ENCODE measurements at regions not wholly inside any gene's neighbourhood (a gene's known extent, or its start where the extent isn't known, plus 50 kb on each side); places are given as distances from the start of the nearest gene placed in this dataset.

DNA sequence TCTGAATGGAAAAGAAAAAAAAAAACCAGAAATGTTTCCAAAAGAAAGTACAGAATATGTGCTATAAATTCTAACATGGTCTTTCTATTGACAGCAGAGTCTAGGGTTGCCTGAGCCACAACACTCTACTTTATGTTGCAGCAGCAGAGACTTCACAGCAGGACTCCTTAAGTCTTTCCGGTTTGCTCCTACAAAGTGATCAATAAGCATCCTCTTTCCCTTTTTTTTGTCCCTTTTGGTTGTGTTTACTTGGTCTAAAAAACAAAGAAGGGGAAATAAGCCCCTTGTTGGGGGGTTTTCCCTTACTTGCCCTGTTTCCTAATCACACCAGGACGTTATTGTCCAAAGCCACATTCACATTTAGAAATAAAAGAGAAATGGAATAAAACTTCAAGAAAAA is 163.1 kb upstream of the MPPED2 start:
- no peak overlapping the region for H4K91ac ChIP-seq (ENCODE audit: insufficient read depth, low read depth, low read length)
- no CpG with 5 or more reads among the region's 2 CpGs for WGBS, 2 experiments (ENCODE audit: extremely low coverage in 2 of 2, insufficient read length in 1 of 2)

More for the DNA sequence above, 163.1 kb upstream of the MPPED2 start:
- intact Hi-C loops (cut with micrococcal nuclease) (no loop called here), dilution Hi-C loops (cut with HindIII; ENCODE audit: low sequenced_read_pairs, unreplicated experiment) (no loop called here), in situ Hi-C loops (cut with MboI; ENCODE audit: low sequenced_read_pairs) (no loop called here)
- no peaks in the 10 kb centered on the region for H3K9me1 ChIP-seq (ENCODE audit: insufficient read depth, low read length)
- TF ChIP-seq FOS (IDR thresholded peaks at IDR 0.05; ENCODE audit: low read depth, low read length), result no peak
- no peak for TF ChIP-seq CEBPB (IDR thresholded peaks at IDR 0.05; ENCODE audit: low read depth, low read length)
- TF ChIP-seq MAZ (IDR thresholded peaks at IDR 0.05; ENCODE audit: borderline replicate concordance, low read depth, low read length), result no peak
- TF ChIP-seq MXI1 (IDR thresholded peaks at IDR 0.05; ENCODE audit: borderline replicate concordance, low read depth, low read length), result no peak
- TF ChIP-seq, protein P1, sequence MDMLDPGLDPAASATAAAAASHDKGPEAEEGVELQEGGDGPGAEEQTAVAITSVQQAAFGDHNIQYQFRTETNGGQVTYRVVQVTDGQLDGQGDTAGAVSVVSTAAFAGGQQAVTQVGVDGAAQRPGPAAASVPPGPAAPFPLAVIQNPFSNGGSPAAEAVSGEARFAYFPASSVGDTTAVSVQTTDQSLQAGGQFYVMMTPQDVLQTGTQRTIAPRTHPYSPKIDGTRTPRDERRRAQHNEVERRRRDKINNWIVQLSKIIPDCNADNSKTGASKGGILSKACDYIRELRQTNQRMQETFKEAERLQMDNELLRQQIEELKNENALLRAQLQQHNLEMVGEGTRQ (IDR thresholded peaks at IDR 0.05; ENCODE audit: low read depth, low read length), result no peak
- no peak for TF ChIP-seq CHD1 (IDR thresholded peaks at IDR 0.05; ENCODE audit: low read depth, low read length)
- TF ChIP-seq, protein P2, sequence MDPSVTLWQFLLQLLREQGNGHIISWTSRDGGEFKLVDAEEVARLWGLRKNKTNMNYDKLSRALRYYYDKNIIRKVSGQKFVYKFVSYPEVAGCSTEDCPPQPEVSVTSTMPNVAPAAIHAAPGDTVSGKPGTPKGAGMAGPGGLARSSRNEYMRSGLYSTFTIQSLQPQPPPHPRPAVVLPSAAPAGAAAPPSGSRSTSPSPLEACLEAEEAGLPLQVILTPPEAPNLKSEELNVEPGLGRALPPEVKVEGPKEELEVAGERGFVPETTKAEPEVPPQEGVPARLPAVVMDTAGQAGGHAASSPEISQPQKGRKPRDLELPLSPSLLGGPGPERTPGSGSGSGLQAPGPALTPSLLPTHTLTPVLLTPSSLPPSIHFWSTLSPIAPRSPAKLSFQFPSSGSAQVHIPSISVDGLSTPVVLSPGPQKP (IDR thresholded peaks at IDR 0.05; ENCODE audit: borderline replicate concordance, low read depth, low read length), result no peak
- no peak for TF ChIP-seq RCOR1 (IDR thresholded peaks at IDR 0.05; ENCODE audit: insufficient replicate concordance, low read length)
- TF ChIP-seq RFX5 (IDR thresholded peaks at IDR 0.05; ENCODE audit: low read depth, low read length), result no peak
- no peak for TF ChIP-seq MAFK (IDR thresholded peaks at IDR 0.05; ENCODE audit: low read depth, low read length)
- no peak for TF ChIP-seq RAD21 (IDR thresholded peaks at IDR 0.05; ENCODE audit: low read length)
- TF ChIP-seq, protein P3, sequence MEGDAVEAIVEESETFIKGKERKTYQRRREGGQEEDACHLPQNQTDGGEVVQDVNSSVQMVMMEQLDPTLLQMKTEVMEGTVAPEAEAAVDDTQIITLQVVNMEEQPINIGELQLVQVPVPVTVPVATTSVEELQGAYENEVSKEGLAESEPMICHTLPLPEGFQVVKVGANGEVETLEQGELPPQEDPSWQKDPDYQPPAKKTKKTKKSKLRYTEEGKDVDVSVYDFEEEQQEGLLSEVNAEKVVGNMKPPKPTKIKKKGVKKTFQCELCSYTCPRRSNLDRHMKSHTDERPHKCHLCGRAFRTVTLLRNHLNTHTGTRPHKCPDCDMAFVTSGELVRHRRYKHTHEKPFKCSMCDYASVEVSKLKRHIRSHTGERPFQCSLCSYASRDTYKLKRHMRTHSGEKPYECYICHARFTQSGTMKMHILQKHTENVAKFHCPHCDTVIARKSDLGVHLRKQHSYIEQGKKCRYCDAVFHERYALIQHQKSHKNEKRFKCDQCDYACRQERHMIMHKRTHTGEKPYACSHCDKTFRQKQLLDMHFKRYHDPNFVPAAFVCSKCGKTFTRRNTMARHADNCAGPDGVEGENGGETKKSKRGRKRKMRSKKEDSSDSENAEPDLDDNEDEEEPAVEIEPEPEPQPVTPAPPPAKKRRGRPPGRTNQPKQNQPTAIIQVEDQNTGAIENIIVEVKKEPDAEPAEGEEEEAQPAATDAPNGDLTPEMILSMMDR (conservative IDR thresholded peaks at IDR 0.05; ENCODE audit: low read depth, low read length), result no peak
- no peak for TF ChIP-seq NFE2L2 (IDR thresholded peaks at IDR 0.05; ENCODE audit: low read depth, low read length)
- no peak for TF ChIP-seq POLR2A (IDR thresholded peaks at IDR 0.05; ENCODE audit: low read depth, low read length)
- H3K79me1 ChIP-seq (ENCODE audit: low read depth in 1 of 2, low read length in 2 of 2), result no peaks in the 10 kb centered on the region
- BruUV-seq (replicated peaks), result no TSS peak
- no peak overlapping the region for H2BK15ac ChIP-seq (ENCODE audit: low read depth, low read length)
- no peak overlapping the region for H4K8ac ChIP-seq (ENCODE audit: low read depth in 2 of 2, low read length in 2 of 2)
- H3K9me3 ChIP-seq (ENCODE audit: control insufficient read depth, insufficient read depth, low read length), result 0 out of 2 replicates have a peak, but pooled peaks cover 2% of the 10 kb centered on the region
- no peaks in the 10 kb centered on the region for H3K27me3 ChIP-seq (ENCODE audit: control insufficient read depth, insufficient read depth, low read length)
- H2BK20ac ChIP-seq (ENCODE audit: low read depth, low read length), result no peak overlapping the region
- DNase-seq (no peak), ATAC-seq (ENCODE audit: low read depth) (no peak)
- no peak overlapping the region for H3K18ac ChIP-seq (ENCODE audit: low read depth, low read length)
- H2AK5ac ChIP-seq (ENCODE audit: low read depth, low read length), result no peak overlapping the region
- H4K5ac ChIP-seq (ENCODE audit: low read depth, low read length), result no peak overlapping the region
- no peaks in the 10 kb centered on the region for H4K20me1 ChIP-seq (ENCODE audit: insufficient read depth, low read length)
- no peak overlapping the region for H3K4me3 ChIP-seq (ENCODE audit: insufficient read depth, low read depth, low read length)
- ChIA-PET CTCF (no interaction called here), POLR2A (ENCODE audit: unreplicated experiment) (no interaction called here)
- H3K9ac ChIP-seq (ENCODE audit: low read depth, low read length), result no peak overlapping the region
- H3K23ac ChIP-seq (ENCODE audit: low read depth, low read length), result no peak overlapping the region
- no peaks in the 10 kb centered on the region for H3K36me3 ChIP-seq (ENCODE audit: control insufficient read depth, insufficient read depth, low read length)
- no peak overlapping the region for H3K56ac ChIP-seq (ENCODE audit: extremely low read depth, insufficient read depth, low read length)
- no peak overlapping the region for H3K14ac ChIP-seq (replicated peaks; ENCODE audit: low read depth, low read length)
- no peak overlapping the region for H2BK120ac ChIP-seq (ENCODE audit: low read depth, low read length)
- H3K27ac ChIP-seq (ENCODE audit: insufficient read depth, low read length), result no peak overlapping the region
- no peak overlapping the region for H2BK5ac ChIP-seq (ENCODE audit: low read depth, low read length, poor library complexity, severe bottlenecking)
- H3K4ac ChIP-seq (ENCODE audit: low read depth, low read length), result no peak overlapping the region
- H2AK9ac ChIP-seq (replicated peaks; ENCODE audit: low read depth, low read length, poor library complexity), result no peak overlapping the region
- no peak overlapping the region for H3K4me2 ChIP-seq (ENCODE audit: low read depth, low read length)
- no peak overlapping the region for H2AFZ ChIP-seq (replicated peaks; ENCODE audit: low read length, poor library complexity)
- no peaks in the 10 kb centered on the region for H3K4me1 ChIP-seq (ENCODE audit: control insufficient read depth, insufficient read depth, low read length)
